OCI-LY7 (cell line): ENCODE measurements at regions not wholly inside any gene's neighbourhood (a gene's known extent, or its start where the extent isn't known, plus 50 kb on each side); places are given as distances from the start of the nearest gene placed in this dataset.

Experiments used
- EZH2phosphoT487 ChIP-seq: fragments of 200-600 bp; sonication (generic); IDR thresholded peaks from 2 replicates; pipeline ENCODE4 v1.6.1; 2018; ENCODE audit warnings: low read depth, borderline replicate concordance, mild to moderate bottlenecking, mixed run types, antibody characterized with exemption, low read length, moderate library complexity, mixed read lengths
- TF ChIP-seq, protein P1 (sequence below): fragments of 200-600 bp; sonication (generic); conservative IDR thresholded peaks from 2 replicates; pipeline ENCODE4 v1.5.1; 2014; ENCODE audit warnings: mild to moderate bottlenecking, antibody characterized with exemption, low read length, moderate library complexity, mixed read lengths

DNA sequence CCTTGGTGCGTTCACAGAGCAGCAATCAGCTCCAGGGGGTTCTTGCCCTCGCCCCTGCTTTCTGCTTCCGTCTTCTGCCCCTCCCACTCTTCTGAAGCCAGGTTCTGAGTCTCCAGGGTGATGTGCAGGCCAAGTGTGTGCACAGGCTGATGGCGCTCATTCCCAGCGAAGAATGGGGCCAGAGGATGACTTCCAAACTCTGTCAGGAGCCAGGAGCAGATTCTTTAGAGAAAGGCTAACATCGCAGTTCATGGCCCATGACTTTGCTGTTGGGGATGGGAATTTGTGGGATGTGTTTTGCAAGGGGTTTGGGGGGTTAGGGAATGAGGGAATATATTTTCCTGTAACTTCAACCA lies 56.1 kb upstream of the CCN6 start:
- TF ChIP-seq, protein P1, sequence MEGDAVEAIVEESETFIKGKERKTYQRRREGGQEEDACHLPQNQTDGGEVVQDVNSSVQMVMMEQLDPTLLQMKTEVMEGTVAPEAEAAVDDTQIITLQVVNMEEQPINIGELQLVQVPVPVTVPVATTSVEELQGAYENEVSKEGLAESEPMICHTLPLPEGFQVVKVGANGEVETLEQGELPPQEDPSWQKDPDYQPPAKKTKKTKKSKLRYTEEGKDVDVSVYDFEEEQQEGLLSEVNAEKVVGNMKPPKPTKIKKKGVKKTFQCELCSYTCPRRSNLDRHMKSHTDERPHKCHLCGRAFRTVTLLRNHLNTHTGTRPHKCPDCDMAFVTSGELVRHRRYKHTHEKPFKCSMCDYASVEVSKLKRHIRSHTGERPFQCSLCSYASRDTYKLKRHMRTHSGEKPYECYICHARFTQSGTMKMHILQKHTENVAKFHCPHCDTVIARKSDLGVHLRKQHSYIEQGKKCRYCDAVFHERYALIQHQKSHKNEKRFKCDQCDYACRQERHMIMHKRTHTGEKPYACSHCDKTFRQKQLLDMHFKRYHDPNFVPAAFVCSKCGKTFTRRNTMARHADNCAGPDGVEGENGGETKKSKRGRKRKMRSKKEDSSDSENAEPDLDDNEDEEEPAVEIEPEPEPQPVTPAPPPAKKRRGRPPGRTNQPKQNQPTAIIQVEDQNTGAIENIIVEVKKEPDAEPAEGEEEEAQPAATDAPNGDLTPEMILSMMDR: no peak
- no peak for TF ChIP-seq EZH2phosphoT487
